ENCODE measurements at regions not wholly inside any gene's neighbourhood (a gene's known extent, or its start where the extent isn't known, plus 50 kb on each side); places are given as distances from the start of the nearest gene placed in this dataset.

- in situ Hi-C loops (cut with MboI; ENCODE audit: low pct_unique_long_range_greater_than_20kb, low sequenced_read_pairs): no loop called here
- no peak for DNase-seq
These were observed 173.8 kb downstream of the CEMIP2 start for GRCh38 chr9:71594541-71594940.

- in situ Hi-C loops (cut with MboI; ENCODE audit: low pct_unique_long_range_greater_than_20kb, low sequenced_read_pairs): no loop called here
- no peak for DNase-seq
These were observed 175.9 kb downstream of the CEMIP2 start for GRCh38 chr9:71592400-71592799.

- in situ Hi-C loops (cut with MboI; ENCODE audit: low pct_unique_long_range_greater_than_20kb, low sequenced_read_pairs): no loop called here
- DNase-seq: no peak
These were observed 178.0 kb downstream of the CEMIP2 start for GRCh38 chr9:71590362-71590761.

- DNase-seq: no peak
- in situ Hi-C loops (cut with MboI; ENCODE audit: low pct_unique_long_range_greater_than_20kb, low sequenced_read_pairs): no loop called here
These were observed 178.7 kb downstream of the CEMIP2 start for GRCh38 chr9:71589612-71590011.

GRCh38 chr9:71587576-71588362, 180.5 kb downstream of the CEMIP2 start:
- in situ Hi-C loops (cut with MboI; ENCODE audit: low pct_unique_long_range_greater_than_20kb, low sequenced_read_pairs): no loop called here
- DNase-seq: no peak

GRCh38 chr9:71583792-71584191, 184.5 kb downstream of the CEMIP2 start:
- DNase-seq: no peak
- in situ Hi-C loops (cut with MboI; ENCODE audit: low pct_unique_long_range_greater_than_20kb, low sequenced_read_pairs): no loop called here

- DNase-seq: no peak
- in situ Hi-C loops (cut with MboI; ENCODE audit: low pct_unique_long_range_greater_than_20kb, low sequenced_read_pairs): no loop called here
These were observed 186.0 kb downstream of the CEMIP2 start for GRCh38 chr9:71582347-71582746.

GRCh38 chr9:71581101-71581500, 187.2 kb downstream of the CEMIP2 start:
- in situ Hi-C loops (cut with MboI; ENCODE audit: low pct_unique_long_range_greater_than_20kb, low sequenced_read_pairs): no loop called here

GRCh38 chr9:71571186-71571585, 197.1 kb downstream of the CEMIP2 start:
- no peak for DNase-seq
- in situ Hi-C loops (cut with MboI; ENCODE audit: low pct_unique_long_range_greater_than_20kb, low sequenced_read_pairs): no loop called here

More at GRCh38 chr9:71581101-71581500, 187.2 kb downstream of the CEMIP2 start:
- DNase-seq: no peak

GRCh38 chr9:71567890-71568289, 200.4 kb downstream of the CEMIP2 start:
- in situ Hi-C loops (cut with MboI; ENCODE audit: low pct_unique_long_range_greater_than_20kb, low sequenced_read_pairs): no loop called here
- DNase-seq: no peak

GRCh38 chr9:71562140-71562539, 206.2 kb downstream of the CEMIP2 start:
- no peak for DNase-seq
- in situ Hi-C loops (cut with MboI; ENCODE audit: low pct_unique_long_range_greater_than_20kb, low sequenced_read_pairs): no loop called here

- in situ Hi-C loops (cut with MboI; ENCODE audit: low pct_unique_long_range_greater_than_20kb, low sequenced_read_pairs): no loop called here
- no peak for DNase-seq
These were observed 211.0 kb downstream of the CEMIP2 start for GRCh38 chr9:71557310-71557709.

- in situ Hi-C loops (cut with MboI; ENCODE audit: low pct_unique_long_range_greater_than_20kb, low sequenced_read_pairs): no loop called here
- no peak for DNase-seq
These were observed 215.8 kb downstream of the CEMIP2 start for GRCh38 chr9:71552480-71552879.

- no peak for DNase-seq
- in situ Hi-C loops (cut with MboI; ENCODE audit: low pct_unique_long_range_greater_than_20kb, low sequenced_read_pairs): no loop called here
These were observed 219.3 kb downstream of the CEMIP2 start for GRCh38 chr9:71549023-71549422.

- in situ Hi-C loops (cut with MboI; ENCODE audit: low pct_unique_long_range_greater_than_20kb, low sequenced_read_pairs): no loop called here
- no peak for DNase-seq
These were observed 223.8 kb downstream of the CEMIP2 start for GRCh38 chr9:71544464-71544863.

GRCh38 chr9:71541436-71541835, 226.9 kb downstream of the CEMIP2 start:
- no peak for DNase-seq

GRCh38 chr9:71524996-71525580, 243.2 kb downstream of the CEMIP2 start:
- no peak for DNase-seq
- in situ Hi-C loops (cut with MboI; ENCODE audit: low pct_unique_long_range_greater_than_20kb, low sequenced_read_pairs): no loop called here

More at GRCh38 chr9:71541436-71541835, 226.9 kb downstream of the CEMIP2 start:
- in situ Hi-C loops (cut with MboI; ENCODE audit: low pct_unique_long_range_greater_than_20kb, low sequenced_read_pairs): no loop called here

- DNase-seq: no peak
- in situ Hi-C loops (cut with MboI; ENCODE audit: low pct_unique_long_range_greater_than_20kb, low sequenced_read_pairs): no loop called here
These were observed 243.8 kb downstream of the CEMIP2 start for GRCh38 chr9:71524516-71524915.

GRCh38 chr9:71521132-71521531, 247.2 kb downstream of the CEMIP2 start:
- in situ Hi-C loops (cut with MboI; ENCODE audit: low pct_unique_long_range_greater_than_20kb, low sequenced_read_pairs): no loop called here

GRCh38 chr9:71519098-71519696, 249.1 kb downstream of the CEMIP2 start:
- in situ Hi-C loops (cut with MboI; ENCODE audit: low pct_unique_long_range_greater_than_20kb, low sequenced_read_pairs): no loop called here
- no peak for DNase-seq

More at GRCh38 chr9:71521132-71521531, 247.2 kb downstream of the CEMIP2 start:
- DNase-seq: no peak

Data from KBM-7 (cell line).